Erythroblast (primary cell): ENCODE measurements at regions not wholly inside any gene's neighbourhood (a gene's known extent, or its start where the extent isn't known, plus 50 kb on each side); places are given as distances from the start of the nearest gene placed in this dataset.
A peak's percentile ranks its signal among the peaks of the same experiment; 100 is the strongest.
"Not testable (repeated sequence)": the region's sequence is repeated elsewhere in the genome, so short reads cannot be mapped to it uniquely, and the experiment has no call there.

Source experiments
- DNase-seq, 2 experiments: peaks; one replicate each; lab custom pipeline; 2025; lab: John Stamatoyannopoulos, UW
- GATA1 ChIP-seq: IDR thresholded peaks from 2 replicates; pipeline ENCODE4 v1.6.1; 2011; ENCODE audit warnings: low read depth, mild to moderate bottlenecking, control low read depth, low read length, moderate library complexity
- POLR2A ChIP-seq: IDR thresholded peaks from 2 replicates; pipeline ENCODE4 v1.6.1; 2011; ENCODE audit warnings: mild to moderate bottlenecking, low read length

- not testable (repeated sequence) for DNase-seq
Observed at GRCh38 chrX:80508083-80508482, 87.8 kb downstream of the TENT5D start.

GRCh38 chrX:80511969-80512760, 91.9 kb downstream of the TENT5D start:
- TF ChIP-seq GATA1: no peak
- no peak for TF ChIP-seq POLR2A
- DNase-seq: peak; percentile 67 to 90

DNA sequence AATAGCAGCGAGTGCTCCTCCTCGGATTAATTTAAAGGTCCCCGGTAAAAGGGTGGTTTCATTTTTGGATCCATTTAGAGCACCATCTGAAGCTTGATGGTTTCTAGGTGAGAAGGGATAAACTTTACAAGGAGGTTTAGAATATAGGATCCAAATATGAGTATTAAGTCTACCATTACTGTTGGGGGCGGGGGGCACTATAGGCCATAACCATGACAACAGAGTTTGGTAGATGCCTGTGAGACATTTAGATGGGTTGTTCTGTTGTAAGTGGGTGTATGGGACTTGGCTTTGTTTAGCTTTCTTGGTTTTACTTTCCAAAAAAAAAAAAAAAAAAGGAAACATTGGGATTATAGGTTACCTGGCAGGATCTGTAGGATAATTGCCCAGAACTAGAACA, 92.7 kb downstream of the TENT5D start:
- DNase-seq: no peak
- TF ChIP-seq POLR2A (no peak), GATA1 (no peak)

DNA sequence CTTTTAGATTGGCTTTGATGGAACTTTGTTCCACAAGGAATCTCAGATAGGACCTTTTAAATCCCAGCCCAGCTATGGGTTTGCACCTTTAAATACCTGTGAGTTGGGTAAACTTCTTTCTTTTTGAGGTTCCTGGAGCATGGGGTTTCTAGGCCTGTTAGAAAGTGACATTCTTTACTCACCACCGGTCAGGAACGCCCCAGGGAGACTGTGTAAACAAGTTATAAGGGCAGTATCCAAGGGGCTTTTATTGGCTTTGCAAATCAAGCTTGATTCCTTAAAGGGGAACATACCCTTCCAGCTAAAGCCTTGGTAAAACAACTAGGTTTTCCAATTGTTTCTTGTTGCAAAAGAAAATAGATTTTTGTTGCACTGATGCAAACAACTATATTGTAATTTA, 93.4 kb downstream of the TENT5D start:
- TF ChIP-seq POLR2A: no peak
- no peak for TF ChIP-seq GATA1
- peak; percentile 0 to 14 for DNase-seq

DNA sequence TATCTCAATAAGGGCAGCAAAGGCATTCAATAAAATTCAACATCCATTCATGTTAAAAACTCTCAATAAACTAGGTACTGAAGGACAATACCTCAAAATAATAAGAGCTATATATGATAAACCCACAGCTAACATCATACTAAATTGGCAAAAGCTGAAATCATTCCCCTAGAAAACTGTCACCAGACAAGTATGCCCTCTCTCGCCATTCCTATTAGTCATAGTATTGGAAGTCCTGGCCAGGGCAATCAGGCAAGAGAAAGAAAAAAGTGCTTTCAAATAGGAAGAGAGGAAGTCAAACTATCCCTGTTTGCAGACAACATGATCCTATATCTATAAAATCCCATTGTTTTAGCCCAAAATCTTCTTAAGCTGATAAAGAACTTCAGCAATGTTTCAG, 116.8 kb downstream of the TENT5D start:
- TF ChIP-seq POLR2A: no peak
- DNase-seq: no peak

GRCh38 chrX:80550722-80551121, 130.5 kb downstream of the TENT5D start:
- peak in 1 of 2 experiments; percentile 3 for DNase-seq
- TF ChIP-seq POLR2A (no peak), GATA1 (no peak)

GRCh38 chrX:80556148-80556547, 135.9 kb downstream of the TENT5D start:
- TF ChIP-seq GATA1: no peak
- TF ChIP-seq POLR2A: no peak
- DNase-seq: no peak

- no peak for DNase-seq
- TF ChIP-seq GATA1 (no peak), POLR2A (no peak)
Observed at GRCh38 chrX:80572636-80573035, 152.4 kb downstream of the TENT5D start.

GRCh38 chrX:80573275-80573674, 153.0 kb downstream of the TENT5D start:
- DNase-seq: no peak
- no peak for TF ChIP-seq POLR2A
- no peak for TF ChIP-seq GATA1

DNA sequence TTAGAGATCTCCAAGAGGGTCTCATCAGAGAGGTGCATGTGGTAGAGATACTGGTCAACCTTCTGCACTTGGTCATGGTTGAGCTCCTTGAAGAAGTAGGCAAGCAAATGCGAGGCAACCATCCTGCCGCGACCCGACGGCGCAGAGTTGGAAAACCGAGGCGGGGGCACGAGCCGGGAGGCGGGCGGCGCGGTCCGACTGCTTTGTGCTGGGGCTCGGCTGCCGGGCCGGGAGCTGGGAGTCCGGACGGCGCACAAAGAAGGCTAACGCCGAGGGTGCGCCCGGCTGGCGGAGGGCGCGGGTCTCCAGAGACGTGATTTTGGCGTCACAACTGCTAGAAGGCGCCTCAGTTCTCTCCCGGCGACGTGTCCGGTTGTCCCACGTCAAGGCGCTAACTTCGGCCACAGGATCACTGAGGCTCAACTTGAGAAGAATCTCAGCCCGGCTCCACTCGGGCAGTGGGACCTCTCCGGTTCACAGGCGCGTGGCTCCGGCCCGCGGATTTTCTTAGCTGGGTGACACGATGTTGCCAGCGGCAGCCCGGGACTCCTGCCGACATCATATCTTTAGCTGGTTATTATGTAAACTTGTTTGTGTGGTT, 154.3 kb downstream of the TENT5D start:
- not testable (repeated sequence) for DNase-seq

DNA sequence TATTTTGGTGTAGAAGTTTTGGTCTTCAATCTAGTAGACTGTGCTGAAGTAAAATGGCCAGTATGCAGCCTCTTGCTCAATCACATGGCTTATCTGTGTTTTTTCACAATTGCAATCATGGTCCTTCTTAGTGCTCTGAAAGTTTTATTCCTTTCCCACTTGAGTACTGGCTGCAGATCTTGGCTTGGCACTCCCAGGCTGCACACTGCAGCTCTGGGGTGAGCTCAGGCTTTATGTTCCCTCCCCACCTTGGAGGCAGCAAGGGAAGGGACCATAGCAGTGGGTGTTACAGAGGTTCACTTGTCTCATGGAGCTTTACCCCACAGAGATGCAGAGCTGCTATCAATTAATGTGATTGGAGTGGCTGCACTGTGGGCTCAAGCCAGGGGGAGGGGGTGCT, 156.0 kb downstream of the TENT5D start:
- no peak for DNase-seq
- no peak for TF ChIP-seq GATA1
- no peak for TF ChIP-seq POLR2A

GRCh38 chrX:80576806-80577533, 156.7 kb downstream of the TENT5D start:
- TF ChIP-seq POLR2A (no peak), GATA1 (no peak)
- DNase-seq: no peak

DNA sequence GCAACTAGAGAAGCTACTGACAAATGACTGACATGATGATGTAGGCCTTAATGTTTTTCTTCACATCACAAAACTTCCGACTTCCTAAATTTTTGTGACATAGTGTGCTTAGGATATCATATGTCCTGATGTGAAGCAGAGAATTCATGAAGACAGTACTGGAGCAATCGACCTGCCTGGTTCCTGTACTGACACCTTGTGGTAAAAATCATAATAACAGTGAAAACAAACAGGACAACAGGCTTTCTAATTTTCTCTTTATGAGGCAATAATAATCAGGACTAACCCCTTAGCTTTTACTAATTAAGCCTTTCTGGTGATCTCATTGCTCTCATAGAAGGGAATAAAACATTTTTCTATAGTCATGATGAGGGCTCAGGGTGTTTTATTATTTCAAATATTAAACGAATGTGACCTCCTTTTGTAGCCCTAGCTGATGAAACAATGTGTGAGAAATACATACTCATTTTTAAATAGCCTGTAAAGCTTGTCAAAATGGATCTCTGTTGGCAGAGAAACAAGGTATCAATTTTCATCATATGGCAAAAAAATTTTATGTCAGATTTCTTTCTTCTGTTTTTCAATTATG, 158.4 kb downstream of the TENT5D start:
- peak; percentile 41 to 58 for DNase-seq
- TF ChIP-seq POLR2A (no peak), GATA1 (no peak)

- DNase-seq: not testable (repeated sequence)
Observed at GRCh38 chrX:80590992-80591391, 170.7 kb downstream of the TENT5D start.
